ENCODE measurements at regions not wholly inside any gene's neighbourhood (a gene's known extent, or its start where the extent isn't known, plus 50 kb on each side); places are given as distances from the start of the nearest gene placed in this dataset.

DNA sequence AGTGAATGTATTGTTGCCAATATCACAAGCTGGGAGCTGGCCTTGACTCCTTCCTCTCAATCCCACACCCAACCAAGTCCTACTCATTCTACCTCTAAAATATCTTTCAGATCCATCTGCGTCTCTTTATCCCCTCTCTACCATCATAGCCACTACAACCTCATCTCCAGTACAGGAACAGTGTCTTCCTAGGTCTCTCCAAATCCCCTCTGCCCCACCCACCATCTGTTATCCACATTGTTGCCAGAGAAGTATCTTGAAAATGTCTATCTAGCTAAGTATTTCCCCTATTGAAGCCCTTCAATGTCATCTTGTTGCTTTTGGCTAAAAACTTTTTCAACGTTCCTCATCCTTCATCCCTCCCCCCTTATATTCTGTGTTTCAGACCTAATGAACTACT is 244.7 kb downstream of the C12orf75 start:
- Histone ChIP-seq H3K27me3 (ENCODE audit: insufficient read depth, low read length) (no peaks in the 10 kb centered on the region), H3K4me1 (ENCODE audit: insufficient read depth, low read length) (no peaks in the 10 kb centered on the region), H3K27ac (ENCODE audit: low read length) (no peak overlapping the region), H3K9ac (ENCODE audit: low read depth, low read length) (no peak overlapping the region), H3K9me3 (ENCODE audit: insufficient read depth, low read depth, low read length) (no peaks in the 10 kb centered on the region), H3K36me3 (ENCODE audit: insufficient read depth, low read depth, low read length) (no peaks in the 10 kb centered on the region), H3K4me3 (ENCODE audit: low read length) (no peak overlapping the region)

- Histone ChIP-seq H3K36me3 (ENCODE audit: insufficient read depth, low read depth, low read length) (no peaks in the 10 kb centered on the region), H3K4me1 (ENCODE audit: insufficient read depth, low read length) (no peaks in the 10 kb centered on the region), H3K27me3 (ENCODE audit: insufficient read depth, low read length) (no peaks in the 10 kb centered on the region), H3K9me3 (ENCODE audit: insufficient read depth, low read depth, low read length) (no peaks in the 10 kb centered on the region), H3K27ac (ENCODE audit: low read length) (no peak overlapping the region), H3K4me3 (ENCODE audit: low read length) (no peak overlapping the region), H3K9ac (ENCODE audit: low read depth, low read length) (no peak overlapping the region)
Observed at GRCh38 chr12:105576261-105576660, 245.8 kb downstream of the C12orf75 start.

- H3K9ac ChIP-seq (ENCODE audit: low read depth, low read length), result no peak overlapping the region
- H3K4me3 ChIP-seq (ENCODE audit: low read length), result no peak overlapping the region
- H3K27me3 ChIP-seq (ENCODE audit: insufficient read depth, low read length), result no peaks in the 10 kb centered on the region
- no peaks in the 10 kb centered on the region for H3K36me3 ChIP-seq (ENCODE audit: insufficient read depth, low read depth, low read length)
- H3K4me1 ChIP-seq (ENCODE audit: insufficient read depth, low read length), result no peaks in the 10 kb centered on the region
- no peaks in the 10 kb centered on the region for H3K9me3 ChIP-seq (ENCODE audit: insufficient read depth, low read depth, low read length)
- no peak overlapping the region for H3K27ac ChIP-seq (ENCODE audit: low read length)
Observed at GRCh38 chr12:105580821-105581352, 250.4 kb downstream of the C12orf75 start.

GRCh38 chr12:105581420-105581819 is 250.9 kb downstream of the C12orf75 start:
- no peaks in the 10 kb centered on the region for H3K36me3 ChIP-seq (ENCODE audit: insufficient read depth, low read depth, low read length)
- no peak overlapping the region for H3K9ac ChIP-seq (ENCODE audit: low read depth, low read length)
- no peaks in the 10 kb centered on the region for H3K27me3 ChIP-seq (ENCODE audit: insufficient read depth, low read length)
- H3K4me1 ChIP-seq (ENCODE audit: insufficient read depth, low read length), result no peaks in the 10 kb centered on the region
- H3K4me3 ChIP-seq (ENCODE audit: low read length), result no peak overlapping the region
- no peak overlapping the region for H3K27ac ChIP-seq (ENCODE audit: low read length)
- no peaks in the 10 kb centered on the region for H3K9me3 ChIP-seq (ENCODE audit: insufficient read depth, low read depth, low read length)

DNA sequence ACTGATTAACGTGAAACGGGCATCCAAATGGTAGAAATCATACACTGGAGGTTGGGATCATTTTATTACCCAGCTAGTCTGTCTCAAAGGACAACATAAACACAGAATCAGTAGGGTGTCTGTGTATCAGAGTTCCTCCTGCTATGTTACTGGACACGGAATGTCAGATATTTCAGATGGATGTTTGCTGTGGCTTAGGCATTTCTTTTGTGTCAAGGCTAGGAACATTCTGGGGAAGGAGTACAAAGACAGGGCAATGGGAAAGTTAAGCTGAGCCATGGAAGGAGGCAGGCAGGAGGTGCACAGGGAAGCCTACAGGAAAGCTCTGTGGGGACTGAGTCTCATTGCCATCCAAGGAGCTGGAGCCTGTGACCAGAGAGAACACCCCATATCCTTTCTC is 254.6 kb downstream of the C12orf75 start:
- Histone ChIP-seq H3K4me1 (ENCODE audit: insufficient read depth, low read length) (no peaks in the 10 kb centered on the region), H3K9ac (ENCODE audit: low read depth, low read length) (no peak overlapping the region), H3K27ac (ENCODE audit: low read length) (no peak overlapping the region), H3K27me3 (ENCODE audit: insufficient read depth, low read length) (no peaks in the 10 kb centered on the region), H3K9me3 (ENCODE audit: insufficient read depth, low read depth, low read length) (no peaks in the 10 kb centered on the region), H3K36me3 (ENCODE audit: insufficient read depth, low read depth, low read length) (no peaks in the 10 kb centered on the region), H3K4me3 (ENCODE audit: low read length) (no peak overlapping the region)

DNA sequence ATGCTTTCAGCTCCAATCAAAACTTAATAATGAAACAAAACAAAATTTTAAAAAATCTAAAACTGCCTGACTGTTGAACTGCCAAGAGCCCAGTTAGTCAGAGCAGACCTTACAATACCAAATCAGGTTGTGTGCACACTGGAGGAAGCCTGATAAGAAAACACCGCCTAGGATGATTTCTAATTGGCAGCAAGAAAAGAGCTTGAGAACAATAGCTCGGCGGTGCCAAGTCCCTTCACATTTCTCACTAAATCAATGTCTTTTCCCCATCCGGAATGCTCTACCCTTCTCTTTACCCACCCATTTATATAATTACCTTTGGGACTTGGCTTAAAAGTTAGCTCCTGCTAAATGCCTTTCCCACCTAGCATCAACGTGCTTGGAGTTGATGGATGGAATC is 256.7 kb downstream of the C12orf75 start:
- no peak overlapping the region for H3K9ac ChIP-seq (ENCODE audit: low read depth, low read length)
- no peaks in the 10 kb centered on the region for H3K36me3 ChIP-seq (ENCODE audit: insufficient read depth, low read depth, low read length)
- no peak overlapping the region for H3K27ac ChIP-seq (ENCODE audit: low read length)
- H3K9me3 ChIP-seq (ENCODE audit: insufficient read depth, low read depth, low read length), result no peaks in the 10 kb centered on the region
- no peaks in the 10 kb centered on the region for H3K27me3 ChIP-seq (ENCODE audit: insufficient read depth, low read length)
- no peak overlapping the region for H3K4me3 ChIP-seq (ENCODE audit: low read length)
- no peaks in the 10 kb centered on the region for H3K4me1 ChIP-seq (ENCODE audit: insufficient read depth, low read length)

- Histone ChIP-seq H3K27ac (ENCODE audit: low read length) (no peak overlapping the region), H3K27me3 (ENCODE audit: insufficient read depth, low read length) (no peaks in the 10 kb centered on the region), H3K4me1 (ENCODE audit: insufficient read depth, low read length) (no peaks in the 10 kb centered on the region), H3K4me3 (ENCODE audit: low read length) (no peak overlapping the region), H3K9ac (ENCODE audit: low read depth, low read length) (no peak overlapping the region), H3K36me3 (ENCODE audit: insufficient read depth, low read depth, low read length) (no peaks in the 10 kb centered on the region), H3K9me3 (ENCODE audit: insufficient read depth, low read depth, low read length) (no peaks in the 10 kb centered on the region)
Observed at GRCh38 chr12:105588106-105588505, 257.6 kb downstream of the C12orf75 start.

- H3K4me3 ChIP-seq (ENCODE audit: low read length), result no peak overlapping the region
- H3K27ac ChIP-seq (ENCODE audit: low read length), result no peak overlapping the region
- no peaks in the 10 kb centered on the region for H3K9me3 ChIP-seq (ENCODE audit: insufficient read depth, low read depth, low read length)
- H3K36me3 ChIP-seq (ENCODE audit: insufficient read depth, low read depth, low read length), result no peaks in the 10 kb centered on the region
- H3K9ac ChIP-seq (ENCODE audit: low read depth, low read length), result no peak overlapping the region
- H3K4me1 ChIP-seq (ENCODE audit: insufficient read depth, low read length), result no peaks in the 10 kb centered on the region
- H3K27me3 ChIP-seq (ENCODE audit: insufficient read depth, low read length), result no peaks in the 10 kb centered on the region
Observed at GRCh38 chr12:105590571-105590970, 260.1 kb downstream of the C12orf75 start.

- Histone ChIP-seq H3K4me3 (ENCODE audit: low read length) (no peak overlapping the region), H3K9me3 (ENCODE audit: insufficient read depth, low read depth, low read length) (no peaks in the 10 kb centered on the region), H3K9ac (ENCODE audit: low read depth, low read length) (no peak overlapping the region), H3K4me1 (ENCODE audit: insufficient read depth, low read length) (peaks cover 7% of the 10 kb centered on the region; the same call in 1 of the 2 replicates), H3K36me3 (ENCODE audit: insufficient read depth, low read depth, low read length) (no peaks in the 10 kb centered on the region), H3K27me3 (ENCODE audit: insufficient read depth, low read length) (no peaks in the 10 kb centered on the region), H3K27ac (ENCODE audit: low read length) (no peak overlapping the region)
Observed at GRCh38 chr12:105595440-105595839, 264.9 kb downstream of the C12orf75 start.

DNA sequence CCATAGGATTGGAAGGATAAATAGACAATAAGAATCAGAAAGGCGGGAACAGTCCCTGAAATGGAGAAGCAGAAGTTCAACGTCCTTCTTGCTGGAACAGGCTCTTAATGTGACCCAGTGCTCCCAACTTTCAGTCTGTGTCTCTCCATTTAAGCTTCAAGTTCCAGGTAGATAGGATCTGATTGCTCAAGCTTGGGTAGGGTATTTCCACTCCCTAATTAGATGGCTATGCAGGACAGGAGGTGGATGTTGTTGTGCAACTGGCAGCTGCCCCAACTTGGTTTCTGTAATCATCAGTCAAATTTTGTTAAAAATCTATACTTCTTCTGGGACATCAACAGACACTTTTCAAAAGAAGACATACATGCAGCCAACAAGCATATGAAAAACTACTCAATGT is 266.2 kb downstream of the C12orf75 start:
- H3K4me3 ChIP-seq (ENCODE audit: low read length), result no peak overlapping the region
- H3K36me3 ChIP-seq (ENCODE audit: insufficient read depth, low read depth, low read length), result no peaks in the 10 kb centered on the region
- H3K27me3 ChIP-seq (ENCODE audit: insufficient read depth, low read length), result no peaks in the 10 kb centered on the region
- no peaks in the 10 kb centered on the region for H3K9me3 ChIP-seq (ENCODE audit: insufficient read depth, low read depth, low read length)
- no peak overlapping the region for H3K9ac ChIP-seq (ENCODE audit: low read depth, low read length)
- peaks cover 7% of the 10 kb centered on the region; the same call in 1 of the 2 replicates for H3K4me1 ChIP-seq (ENCODE audit: insufficient read depth, low read length)
- H3K27ac ChIP-seq (ENCODE audit: low read length), result no peak overlapping the region

DNA sequence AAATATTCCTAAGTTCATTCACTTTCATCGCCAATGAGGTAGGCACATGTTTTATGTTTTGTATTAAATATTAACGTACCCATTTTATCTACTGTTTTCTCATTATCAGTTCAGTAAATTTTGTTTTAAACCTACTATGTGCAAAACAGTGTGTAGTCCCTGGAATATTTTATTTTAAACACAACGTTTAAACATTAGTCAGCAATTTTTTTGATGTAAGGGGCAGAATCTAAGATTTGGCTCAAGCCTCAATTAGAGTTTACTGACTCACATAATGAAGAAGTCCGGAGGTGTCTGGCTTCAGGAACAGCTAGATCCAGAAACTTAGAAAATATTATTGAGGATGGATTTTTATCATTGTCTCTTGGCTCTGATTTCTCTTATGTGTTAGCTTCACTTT is 267.5 kb downstream of the C12orf75 start:
- Histone ChIP-seq H3K36me3 (ENCODE audit: insufficient read depth, low read depth, low read length) (no peaks in the 10 kb centered on the region), H3K27me3 (ENCODE audit: insufficient read depth, low read length) (no peaks in the 10 kb centered on the region)

GRCh38 chr12:105600911-105601545 is 270.5 kb downstream of the C12orf75 start:
- Histone ChIP-seq H3K27me3 (ENCODE audit: insufficient read depth, low read length) (no peaks in the 10 kb centered on the region), H3K9me3 (ENCODE audit: insufficient read depth, low read depth, low read length) (no peaks in the 10 kb centered on the region), H3K36me3 (ENCODE audit: insufficient read depth, low read depth, low read length) (no peaks in the 10 kb centered on the region), H3K27ac (ENCODE audit: low read length) (no peak overlapping the region), H3K4me3 (ENCODE audit: low read length) (no peak overlapping the region), H3K9ac (ENCODE audit: low read depth, low read length) (no peak overlapping the region), H3K4me1 (ENCODE audit: insufficient read depth, low read length) (peaks cover 5% of the 10 kb centered on the region; the same call in 1 of the 2 replicates)

More for the DNA sequence above, 267.5 kb downstream of the C12orf75 start:
- peaks cover 7% of the 10 kb centered on the region; the same call in 1 of the 2 replicates for H3K4me1 ChIP-seq (ENCODE audit: insufficient read depth, low read length)
- no peak overlapping the region for H3K27ac ChIP-seq (ENCODE audit: low read length)
- H3K9ac ChIP-seq (ENCODE audit: low read depth, low read length), result no peak overlapping the region
- H3K9me3 ChIP-seq (ENCODE audit: insufficient read depth, low read depth, low read length), result no peaks in the 10 kb centered on the region
- no peak overlapping the region for H3K4me3 ChIP-seq (ENCODE audit: low read length)
